ENCODE measurements at regions not wholly inside any gene's neighbourhood (a gene's known extent, or its start where the extent isn't known, plus 50 kb on each side); places are given as distances from the start of the nearest gene placed in this dataset.

DNA sequence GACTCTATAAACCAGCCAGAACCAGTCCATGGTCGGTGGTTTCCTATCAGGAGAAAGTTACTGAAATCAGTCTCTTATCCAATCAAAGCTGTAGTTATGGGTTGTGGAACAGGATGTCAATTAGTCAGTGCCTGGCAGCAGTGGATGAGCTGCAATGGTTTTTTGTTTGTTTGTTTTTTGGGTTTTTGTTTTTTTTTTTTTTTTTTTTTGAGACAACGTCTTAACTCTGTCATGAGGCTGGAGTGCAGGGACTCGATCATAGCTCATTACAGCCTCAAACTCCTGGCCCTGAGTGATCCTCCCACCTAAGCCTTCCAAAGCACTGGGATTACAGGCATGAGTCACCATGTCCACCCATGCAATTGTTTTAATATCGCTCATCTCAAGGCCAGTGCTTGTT is 113.3 kb upstream of the CAND1 start:
- TF ChIP-seq, protein P1, sequence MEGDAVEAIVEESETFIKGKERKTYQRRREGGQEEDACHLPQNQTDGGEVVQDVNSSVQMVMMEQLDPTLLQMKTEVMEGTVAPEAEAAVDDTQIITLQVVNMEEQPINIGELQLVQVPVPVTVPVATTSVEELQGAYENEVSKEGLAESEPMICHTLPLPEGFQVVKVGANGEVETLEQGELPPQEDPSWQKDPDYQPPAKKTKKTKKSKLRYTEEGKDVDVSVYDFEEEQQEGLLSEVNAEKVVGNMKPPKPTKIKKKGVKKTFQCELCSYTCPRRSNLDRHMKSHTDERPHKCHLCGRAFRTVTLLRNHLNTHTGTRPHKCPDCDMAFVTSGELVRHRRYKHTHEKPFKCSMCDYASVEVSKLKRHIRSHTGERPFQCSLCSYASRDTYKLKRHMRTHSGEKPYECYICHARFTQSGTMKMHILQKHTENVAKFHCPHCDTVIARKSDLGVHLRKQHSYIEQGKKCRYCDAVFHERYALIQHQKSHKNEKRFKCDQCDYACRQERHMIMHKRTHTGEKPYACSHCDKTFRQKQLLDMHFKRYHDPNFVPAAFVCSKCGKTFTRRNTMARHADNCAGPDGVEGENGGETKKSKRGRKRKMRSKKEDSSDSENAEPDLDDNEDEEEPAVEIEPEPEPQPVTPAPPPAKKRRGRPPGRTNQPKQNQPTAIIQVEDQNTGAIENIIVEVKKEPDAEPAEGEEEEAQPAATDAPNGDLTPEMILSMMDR (tag by site-specific recombination; IDR thresholded peaks at IDR 0.05) = no peak
- TF ChIP-seq ZNF670 (tag by site-specific recombination; IDR thresholded peaks at IDR 0.05; ENCODE audit: low read depth) = no peak; the same call in 1 of the 2 replicates
- TF ChIP-seq, protein P2, sequence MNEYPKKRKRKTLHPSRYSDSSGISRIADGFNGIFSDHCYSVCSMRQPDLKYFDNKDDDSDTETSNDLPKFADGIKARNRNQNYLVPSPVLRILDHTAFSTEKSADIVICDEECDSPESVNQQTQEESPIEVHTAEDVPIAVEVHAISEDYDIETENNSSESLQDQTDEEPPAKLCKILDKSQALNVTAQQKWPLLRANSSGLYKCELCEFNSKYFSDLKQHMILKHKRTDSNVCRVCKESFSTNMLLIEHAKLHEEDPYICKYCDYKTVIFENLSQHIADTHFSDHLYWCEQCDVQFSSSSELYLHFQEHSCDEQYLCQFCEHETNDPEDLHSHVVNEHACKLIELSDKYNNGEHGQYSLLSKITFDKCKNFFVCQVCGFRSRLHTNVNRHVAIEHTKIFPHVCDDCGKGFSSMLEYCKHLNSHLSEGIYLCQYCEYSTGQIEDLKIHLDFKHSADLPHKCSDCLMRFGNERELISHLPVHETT (tag by site-specific recombination; IDR thresholded peaks at IDR 0.05) = no peak
- TF ChIP-seq ZNF558 (tag by site-specific recombination; IDR thresholded peaks at IDR 0.05) = no peak
- no peak for TF ChIP-seq ZBTB21 (tag by site-specific recombination; IDR thresholded peaks at IDR 0.05)
- peak; percentile 55 for TF ChIP-seq ZNF335 (tag by site-specific recombination; conservative IDR thresholded peaks at IDR 0.05)
- TF ChIP-seq, protein P3, sequence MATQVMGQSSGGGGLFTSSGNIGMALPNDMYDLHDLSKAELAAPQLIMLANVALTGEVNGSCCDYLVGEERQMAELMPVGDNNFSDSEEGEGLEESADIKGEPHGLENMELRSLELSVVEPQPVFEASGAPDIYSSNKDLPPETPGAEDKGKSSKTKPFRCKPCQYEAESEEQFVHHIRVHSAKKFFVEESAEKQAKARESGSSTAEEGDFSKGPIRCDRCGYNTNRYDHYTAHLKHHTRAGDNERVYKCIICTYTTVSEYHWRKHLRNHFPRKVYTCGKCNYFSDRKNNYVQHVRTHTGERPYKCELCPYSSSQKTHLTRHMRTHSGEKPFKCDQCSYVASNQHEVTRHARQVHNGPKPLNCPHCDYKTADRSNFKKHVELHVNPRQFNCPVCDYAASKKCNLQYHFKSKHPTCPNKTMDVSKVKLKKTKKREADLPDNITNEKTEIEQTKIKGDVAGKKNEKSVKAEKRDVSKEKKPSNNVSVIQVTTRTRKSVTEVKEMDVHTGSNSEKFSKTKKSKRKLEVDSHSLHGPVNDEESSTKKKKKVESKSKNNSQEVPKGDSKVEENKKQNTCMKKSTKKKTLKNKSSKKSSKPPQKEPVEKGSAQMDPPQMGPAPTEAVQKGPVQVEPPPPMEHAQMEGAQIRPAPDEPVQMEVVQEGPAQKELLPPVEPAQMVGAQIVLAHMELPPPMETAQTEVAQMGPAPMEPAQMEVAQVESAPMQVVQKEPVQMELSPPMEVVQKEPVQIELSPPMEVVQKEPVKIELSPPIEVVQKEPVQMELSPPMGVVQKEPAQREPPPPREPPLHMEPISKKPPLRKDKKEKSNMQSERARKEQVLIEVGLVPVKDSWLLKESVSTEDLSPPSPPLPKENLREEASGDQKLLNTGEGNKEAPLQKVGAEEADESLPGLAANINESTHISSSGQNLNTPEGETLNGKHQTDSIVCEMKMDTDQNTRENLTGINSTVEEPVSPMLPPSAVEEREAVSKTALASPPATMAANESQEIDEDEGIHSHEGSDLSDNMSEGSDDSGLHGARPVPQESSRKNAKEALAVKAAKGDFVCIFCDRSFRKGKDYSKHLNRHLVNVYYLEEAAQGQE (tag by site-specific recombination; IDR thresholded peaks at IDR 0.05) = no peak
